ENCODE measurements at regions not wholly inside any gene's neighbourhood (a gene's known extent, or its start where the extent isn't known, plus 50 kb on each side); places are given as distances from the start of the nearest gene placed in this dataset.

GRCh38 chr1:199157494-199157893, 518.7 kb downstream of the PTPRC start:
- TF ChIP-seq CTCF (IDR thresholded peaks at IDR 0.05; ENCODE audit: insufficient read depth, low read length) (no peak), POLR2AphosphoS5 (IDR thresholded peaks at IDR 0.05; ENCODE audit: low read depth) (no peak), REST (IDR thresholded peaks at IDR 0.05; ENCODE audit: insufficient replicate concordance, low read depth) (no peak), SPI1 (IDR thresholded peaks at IDR 0.05; ENCODE audit: borderline replicate concordance, low read depth) (no peak), GABPA (IDR thresholded peaks at IDR 0.05; ENCODE audit: low read depth) (no peak)

Measured in HL-60 (cell line).